Suppressor macrophage treated with lipopolysaccharide for 1 hour (primary cell): ENCODE measurements at regions not wholly inside any gene's neighbourhood (a gene's known extent, or its start where the extent isn't known, plus 50 kb on each side); places are given as distances from the start of the nearest gene placed in this dataset.
"Not testable (repeated sequence)": the region's sequence is repeated elsewhere in the genome, so short reads cannot be mapped to it uniquely, and the experiment has no call there.

Experiments used
- DNase-seq, 3 donors: peaks; one replicate each; pipeline ENCODE4 v3.0.0-alpha.2; 2020 to 2022

DNA sequence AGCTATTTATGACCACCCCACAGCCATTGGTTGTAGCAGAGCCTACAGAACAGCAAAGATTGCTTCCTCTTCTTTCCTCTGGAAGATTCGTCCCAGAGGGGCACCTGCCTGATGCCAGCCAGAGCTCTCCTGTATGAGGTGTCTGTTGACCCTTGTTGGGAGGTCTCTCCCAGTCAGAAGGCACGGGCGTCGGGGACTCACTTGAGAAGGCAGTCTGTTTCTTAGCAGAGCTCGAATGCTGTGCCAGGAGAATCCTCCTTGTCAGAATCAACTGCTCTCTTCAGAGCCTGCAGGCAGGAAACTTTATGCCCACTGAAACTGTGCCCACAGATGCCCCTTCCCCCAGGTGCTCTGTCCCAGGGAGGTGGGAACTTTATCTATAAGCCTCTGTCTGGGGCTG, 479.5 kb upstream of the IZUMO3 start:
- no peak for DNase-seq

GRCh38 chr9:25017779-25018178, 472.1 kb upstream of the IZUMO3 start:
- DNase-seq, result no peak

DNA sequence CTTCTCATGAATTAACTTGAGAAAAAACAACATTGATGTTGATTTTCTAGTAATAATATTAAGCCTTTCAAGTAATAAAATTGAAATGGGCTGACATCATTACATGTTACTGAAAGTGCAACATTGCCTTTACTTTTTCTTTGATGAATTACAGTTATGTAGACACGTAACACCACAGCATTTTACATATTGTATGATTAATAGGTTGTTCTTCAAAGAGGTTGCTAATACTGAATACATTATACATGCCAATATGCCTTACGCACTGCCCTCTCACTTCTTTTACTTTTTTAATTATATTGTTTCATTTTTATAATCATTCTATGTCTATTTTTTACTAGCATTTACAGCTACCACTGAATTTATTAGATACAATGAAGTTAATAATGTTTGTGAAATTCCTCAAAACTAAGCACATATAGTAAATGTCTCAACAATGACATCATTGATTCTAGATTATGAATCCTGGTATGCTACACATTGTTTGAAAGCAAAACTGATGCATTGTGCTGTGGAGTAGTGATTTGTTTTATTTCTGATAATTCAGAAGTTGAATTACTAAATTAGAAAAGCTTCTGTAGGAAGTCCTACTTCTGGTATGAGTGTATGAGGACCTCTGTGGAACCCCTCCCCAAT, 464.4 kb upstream of the IZUMO3 start:
- DNase-seq, result no peak

DNA sequence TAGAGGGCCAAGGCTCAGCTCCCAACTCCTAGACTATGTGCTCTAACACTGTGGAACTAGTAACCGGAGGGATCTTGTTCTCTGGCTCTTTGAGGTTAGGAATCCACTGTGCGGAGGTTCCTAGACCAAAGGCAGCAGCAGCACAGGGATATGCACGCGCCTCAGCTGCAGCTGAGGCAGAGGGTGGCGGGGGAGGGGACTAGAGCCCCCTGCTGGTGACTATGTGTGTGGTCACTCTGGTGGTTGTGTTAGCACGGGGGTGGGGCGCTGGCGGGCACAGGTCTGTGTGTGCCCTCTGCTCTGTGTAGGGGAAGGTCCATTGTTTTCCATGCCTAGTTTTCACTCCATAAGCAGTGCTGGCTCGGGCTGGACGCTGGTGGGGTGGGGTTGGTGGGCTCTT, 458.0 kb upstream of the IZUMO3 start:
- no peak for DNase-seq

DNA sequence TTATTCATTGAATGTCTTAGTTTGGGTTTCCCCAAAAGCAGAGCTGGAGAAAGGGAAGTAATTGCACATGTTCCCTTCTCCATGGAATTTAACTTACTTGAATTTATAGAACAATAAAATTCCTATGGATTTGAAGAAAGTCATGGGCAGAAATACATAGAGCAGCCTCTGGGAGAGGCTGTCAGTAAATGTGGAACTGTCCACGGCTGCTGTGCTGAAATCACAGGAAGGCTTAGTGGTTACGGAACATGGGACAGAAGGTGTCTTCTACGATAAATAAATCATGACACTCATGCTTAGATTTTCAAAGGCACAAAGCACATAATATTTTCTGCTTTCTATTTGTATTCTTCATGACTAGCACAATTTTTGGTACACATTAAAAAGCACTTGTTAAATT, 440.6 kb upstream of the IZUMO3 start:
- DNase-seq, result no peak

GRCh38 chr9:24970780-24971179, 425.1 kb upstream of the IZUMO3 start:
- DNase-seq, result not testable (repeated sequence)

DNA sequence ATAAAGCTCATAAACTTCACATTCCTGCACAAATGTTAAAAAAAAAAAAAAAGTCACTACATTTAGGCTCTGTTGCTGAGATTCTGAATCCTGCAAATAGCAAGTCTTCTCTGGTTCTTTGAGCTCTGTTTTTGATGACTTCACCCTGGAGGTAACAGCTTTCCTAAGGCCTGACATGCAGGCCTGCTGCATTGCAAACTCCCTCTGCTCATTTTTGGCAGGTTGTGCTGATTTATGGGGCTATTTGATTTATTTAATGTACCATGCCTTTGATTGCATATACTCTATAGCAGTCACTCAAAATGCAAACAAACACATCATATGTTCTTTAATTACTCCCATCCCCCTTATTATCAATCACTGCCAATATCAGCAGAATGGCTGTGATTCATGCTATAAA, 416.1 kb upstream of the IZUMO3 start:
- DNase-seq, result no peak

DNA sequence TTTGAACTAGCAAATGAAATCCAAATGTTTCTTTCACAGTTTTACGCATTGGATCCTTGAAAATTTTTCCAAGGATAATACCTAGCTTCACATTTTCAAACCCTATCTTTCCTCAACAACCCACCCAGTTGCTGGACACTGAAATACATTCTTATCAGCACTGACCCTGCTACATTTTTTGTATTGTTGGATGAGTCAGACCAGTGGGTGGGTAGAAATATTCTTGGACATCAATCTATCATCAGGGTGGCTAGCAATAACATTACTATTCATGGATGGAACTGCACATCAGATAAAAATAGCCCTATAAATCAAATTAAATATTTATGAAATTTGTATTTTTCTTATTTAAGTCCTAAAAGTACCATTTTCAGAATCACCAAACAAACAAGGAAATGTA, 407.4 kb upstream of the IZUMO3 start:
- no peak for DNase-seq

DNA sequence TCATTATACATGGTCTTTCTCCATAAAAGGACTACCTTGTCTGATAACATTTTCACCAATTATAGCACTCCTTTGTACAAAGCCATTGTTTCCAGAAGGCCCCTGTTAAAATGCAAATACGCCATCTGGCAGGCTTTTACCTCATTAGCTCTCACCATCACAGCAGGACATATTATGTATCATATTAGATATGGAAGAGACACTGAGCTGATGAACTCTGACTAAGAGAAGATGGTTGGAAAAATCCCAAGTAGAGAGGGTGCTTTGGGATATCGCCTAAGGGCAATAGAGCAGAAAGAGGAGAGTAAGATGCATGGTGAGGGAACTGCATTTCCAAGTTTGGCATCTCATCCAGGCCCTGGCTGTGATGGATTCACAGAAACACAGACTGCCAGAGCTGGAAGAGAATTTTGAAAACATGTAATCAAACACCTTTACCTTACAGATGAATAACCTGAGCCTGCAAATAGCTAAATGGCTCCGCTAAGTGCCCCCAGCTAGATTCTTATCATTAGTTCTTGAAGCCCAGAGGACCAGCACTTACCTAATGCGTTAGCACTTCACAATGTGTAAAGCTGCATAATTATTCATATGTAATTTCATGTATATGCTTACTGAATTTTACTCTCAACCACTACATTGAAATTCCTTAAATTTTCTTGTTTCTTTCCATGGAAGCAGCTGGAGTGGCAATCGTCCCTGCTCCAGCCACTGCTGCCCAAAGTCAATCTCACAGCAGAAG, 393.6 kb upstream of the IZUMO3 start:
- DNase-seq, result no peak

DNA sequence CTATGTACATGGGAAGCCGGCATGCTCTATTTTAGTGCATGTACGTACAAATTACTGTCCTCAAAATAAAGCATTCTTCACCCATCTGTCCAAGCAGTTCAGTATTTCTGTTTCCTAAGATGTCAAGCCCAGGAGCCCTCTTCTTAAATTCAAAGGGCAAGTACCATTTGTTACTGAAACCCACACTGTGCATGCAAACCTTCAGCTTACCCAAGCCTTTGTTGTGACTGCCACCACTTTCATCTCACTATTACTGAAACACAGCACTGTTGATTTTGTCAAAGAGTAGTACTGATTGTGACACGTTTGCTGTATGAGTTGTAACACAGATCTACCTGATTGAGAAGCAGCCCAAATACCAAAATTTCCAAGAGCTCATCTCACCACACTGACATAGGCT, 390.4 kb upstream of the IZUMO3 start:
- no peak for DNase-seq

DNA sequence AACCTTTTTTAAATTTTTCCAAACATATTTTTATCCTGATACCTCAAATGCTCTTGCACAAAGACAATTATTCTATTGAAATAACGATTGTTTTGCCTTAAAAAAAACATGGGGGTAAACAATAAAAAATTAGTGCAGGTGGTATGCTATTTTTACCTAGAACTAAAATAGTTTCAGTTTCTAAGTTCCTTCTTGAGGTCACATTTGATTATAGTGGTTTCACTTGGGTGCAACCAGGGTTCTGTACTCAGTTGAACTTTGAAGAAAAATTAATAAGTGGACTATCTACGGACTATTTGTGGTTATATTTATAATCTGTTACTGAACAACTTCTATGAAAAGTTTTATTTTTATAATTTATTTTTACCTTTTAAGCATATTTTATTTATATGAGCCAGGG, 387.1 kb upstream of the IZUMO3 start:
- DNase-seq, result no peak

DNA sequence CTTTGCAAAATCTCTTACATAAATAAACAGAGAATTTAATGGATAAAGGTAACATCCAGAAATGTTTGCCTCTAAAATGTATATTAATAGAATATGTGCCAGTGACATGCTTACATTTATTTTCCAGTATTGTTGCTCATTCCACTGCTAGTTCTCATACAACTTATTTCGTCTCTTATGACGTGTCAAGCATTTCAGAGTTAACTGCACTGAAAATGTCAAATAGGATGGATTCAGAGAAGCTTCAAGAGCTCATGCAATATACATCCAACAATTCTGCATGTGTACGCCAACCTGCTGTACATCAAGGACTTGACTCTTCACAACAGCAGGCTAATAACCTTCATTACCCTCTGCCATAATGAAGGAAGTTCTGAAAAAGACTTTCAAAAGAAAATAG, 386.2 kb upstream of the IZUMO3 start:
- DNase-seq, result no peak

DNA sequence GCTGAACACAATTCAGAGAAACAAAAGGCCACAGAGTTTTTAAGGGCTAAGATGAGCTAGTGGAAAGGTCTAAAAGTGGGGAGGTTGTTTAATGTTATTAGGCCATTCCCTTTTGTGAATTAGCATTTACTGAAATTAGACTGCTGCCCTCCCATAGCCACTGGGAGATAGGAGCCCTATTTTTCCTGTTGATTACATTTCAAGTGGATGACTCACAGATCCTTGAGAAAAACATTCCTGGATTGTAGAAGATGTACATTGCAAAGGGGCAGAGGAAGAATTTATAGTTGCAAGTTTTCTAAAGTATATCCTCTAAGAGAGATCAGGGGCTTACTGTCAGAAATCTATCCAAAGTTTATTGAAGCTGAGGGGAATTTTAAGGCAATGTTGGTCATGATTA, 367.1 kb upstream of the IZUMO3 start:
- no peak for DNase-seq

GRCh38 chr9:24901319-24901718, 355.6 kb upstream of the IZUMO3 start:
- no peak for DNase-seq

DNA sequence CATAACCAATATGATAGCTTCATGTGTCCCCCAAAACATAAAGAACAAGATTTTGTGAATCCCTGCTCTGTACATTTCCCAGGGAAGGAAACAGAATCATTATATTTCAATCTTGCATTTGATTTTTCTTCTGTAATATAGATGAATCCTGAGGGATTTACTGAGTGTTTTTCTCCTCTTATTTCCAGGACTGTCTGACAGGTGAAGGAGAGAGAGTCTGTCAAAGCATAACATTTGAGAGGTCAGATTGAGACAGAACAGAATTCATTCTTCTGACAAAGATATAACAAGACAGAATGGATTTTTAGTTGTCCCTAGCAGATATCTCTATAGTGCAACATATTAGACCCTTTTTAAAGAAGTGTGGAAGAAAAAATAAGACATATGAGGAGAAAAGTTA, 354.5 kb upstream of the IZUMO3 start:
- no peak for DNase-seq

DNA sequence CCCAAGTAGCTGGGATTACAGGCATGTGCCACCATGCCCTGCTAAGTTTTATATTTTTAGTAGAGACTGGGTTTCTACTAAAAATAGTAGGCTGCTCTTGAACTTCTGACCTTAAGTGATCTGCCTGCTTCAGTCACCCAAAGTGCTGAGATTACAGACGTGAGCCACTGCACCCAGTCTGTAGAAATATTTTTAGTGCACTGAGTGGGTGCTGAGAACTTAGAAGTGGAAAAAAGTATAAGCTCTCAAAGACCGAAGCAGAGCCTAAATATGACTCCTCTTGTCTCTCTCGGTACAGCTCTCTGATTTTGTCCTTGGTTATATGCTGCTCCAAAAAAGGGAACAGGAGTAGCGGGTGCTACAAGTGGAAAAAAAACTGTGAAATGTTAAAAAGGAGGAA, 353.8 kb upstream of the IZUMO3 start:
- DNase-seq, result no peak

DNA sequence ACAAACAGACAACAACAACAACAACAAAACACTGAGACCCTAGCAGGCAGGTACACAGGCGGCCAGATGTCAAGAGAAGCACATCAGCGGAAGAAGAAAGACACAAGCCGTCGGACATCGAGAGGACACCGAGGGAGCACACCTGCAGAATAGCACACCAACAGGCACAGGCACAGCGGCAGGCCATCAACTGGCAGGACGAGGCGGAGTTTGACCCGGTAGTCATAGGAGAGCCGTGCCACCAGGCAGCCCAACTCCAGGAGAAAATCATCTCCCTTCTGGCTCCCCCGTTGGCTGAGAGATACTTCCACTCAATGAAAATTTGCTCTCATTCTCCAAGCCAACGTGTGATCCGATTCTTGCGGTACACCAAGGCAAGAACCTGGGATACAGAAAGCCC, 352.1 kb upstream of the IZUMO3 start:
- DNase-seq, result no peak

DNA sequence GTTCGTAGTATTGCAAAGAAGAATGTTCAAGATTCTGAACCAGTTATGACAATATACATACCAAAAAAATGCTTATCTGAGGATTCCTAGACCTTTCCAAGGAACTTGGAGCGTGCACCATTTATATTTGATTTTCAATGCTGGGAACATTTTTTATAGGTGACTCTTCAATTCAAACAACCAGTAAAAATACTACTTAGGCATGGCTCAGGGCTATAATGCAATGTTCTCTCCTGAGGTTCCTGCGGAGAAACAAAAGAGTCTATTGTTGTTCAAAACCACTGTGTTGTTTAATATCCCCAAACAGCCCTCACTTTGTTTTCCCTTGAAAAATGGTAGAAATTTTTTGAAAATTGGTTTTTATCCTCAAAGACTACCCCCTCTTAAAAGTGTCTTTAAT, 335.7 kb upstream of the IZUMO3 start:
- no peak for DNase-seq

DNA sequence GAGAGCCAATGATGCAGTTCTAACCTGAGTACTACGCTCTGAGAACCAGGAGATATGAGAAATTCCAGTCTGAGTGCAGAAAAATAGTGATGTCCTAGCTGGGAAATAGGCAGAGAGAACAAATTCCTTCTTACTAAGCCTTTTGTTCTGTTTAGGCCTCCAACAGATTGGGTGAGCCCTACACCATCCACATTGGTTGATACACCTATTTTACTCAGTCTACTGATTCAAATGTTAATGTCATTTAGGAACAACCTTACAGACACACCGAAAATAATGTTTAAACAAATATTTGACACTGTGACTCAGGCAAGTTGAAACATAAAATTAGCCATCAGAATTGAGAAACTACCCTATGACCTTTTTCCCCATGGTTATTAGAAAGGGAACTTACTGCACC, 333.9 kb upstream of the IZUMO3 start:
- DNase-seq, result no peak

- not testable (repeated sequence) for DNase-seq
These were observed 310.9 kb upstream of the IZUMO3 start for GRCh38 chr9:24856601-24857000.

DNA sequence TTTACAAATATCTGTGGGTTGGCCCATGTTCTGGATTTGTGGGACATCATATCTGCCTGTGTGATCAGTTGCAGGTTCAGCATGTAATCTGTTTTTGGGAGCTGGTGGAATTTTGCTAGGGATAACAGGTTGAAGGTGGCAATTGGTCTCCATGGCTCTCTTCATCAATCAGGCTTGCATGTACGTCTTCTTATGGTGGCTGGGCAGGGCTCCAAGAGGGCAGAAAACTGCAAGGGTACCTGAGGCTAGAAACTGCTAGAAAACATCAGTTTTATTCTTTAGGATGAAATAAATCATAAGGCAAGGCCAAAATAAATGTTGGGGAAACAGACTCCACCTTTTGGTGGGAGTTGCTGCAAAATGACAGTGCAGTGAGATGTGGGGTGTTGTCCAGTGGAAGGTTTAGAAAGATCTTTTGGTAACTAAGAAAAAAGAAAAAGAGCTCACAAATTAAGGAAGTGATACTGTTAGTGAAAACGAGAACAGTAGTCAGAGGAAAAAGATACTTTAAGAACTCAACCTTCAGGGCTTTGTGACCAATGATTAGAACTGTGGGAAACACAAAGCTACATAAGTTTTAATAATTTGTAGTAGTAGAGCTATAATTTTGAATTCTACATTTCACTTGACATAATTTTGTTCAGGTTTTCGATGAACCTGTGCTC, 300.7 kb upstream of the IZUMO3 start:
- no peak for DNase-seq

GRCh38 chr9:24844217-24844616, 298.5 kb upstream of the IZUMO3 start:
- DNase-seq, result no peak

DNA sequence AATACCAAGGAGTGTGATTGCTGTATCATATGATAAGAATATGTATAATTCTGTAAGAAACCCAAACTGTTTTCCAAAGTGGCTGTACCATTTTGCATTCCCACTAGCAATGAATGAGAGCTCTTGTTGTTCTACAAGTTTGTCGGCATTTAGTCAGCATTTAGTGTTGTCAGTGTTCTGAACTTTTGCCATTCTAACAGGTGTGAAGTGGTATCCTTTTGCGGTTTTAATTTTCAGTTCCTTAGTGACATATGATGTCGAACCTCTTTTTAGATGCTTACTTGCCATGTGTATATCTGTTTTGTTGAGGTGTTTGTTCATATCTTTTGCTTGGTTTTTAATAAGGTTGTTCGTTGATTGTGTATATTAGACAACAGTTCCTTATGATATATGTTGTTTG, 296.3 kb upstream of the IZUMO3 start:
- DNase-seq, result no peak

DNA sequence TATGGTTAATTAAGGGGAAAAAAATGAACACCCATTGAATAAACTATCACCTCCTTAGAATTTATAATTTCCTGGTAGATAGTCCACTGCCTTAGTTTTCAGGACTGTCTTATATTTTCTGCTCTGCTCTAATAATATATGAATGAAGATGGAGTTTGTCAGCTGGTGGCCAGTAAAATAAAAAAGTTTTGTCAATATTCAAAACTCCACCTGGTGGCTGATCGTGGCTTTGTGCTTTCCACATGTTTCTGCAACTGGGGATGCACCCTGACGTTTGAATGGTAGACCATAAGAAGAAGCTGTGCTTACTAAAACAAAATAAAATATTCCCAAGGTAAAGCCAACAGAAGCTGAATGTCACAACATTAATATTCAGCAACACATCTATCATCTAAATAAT, 286.6 kb upstream of the IZUMO3 start:
- DNase-seq, result no peak

DNA sequence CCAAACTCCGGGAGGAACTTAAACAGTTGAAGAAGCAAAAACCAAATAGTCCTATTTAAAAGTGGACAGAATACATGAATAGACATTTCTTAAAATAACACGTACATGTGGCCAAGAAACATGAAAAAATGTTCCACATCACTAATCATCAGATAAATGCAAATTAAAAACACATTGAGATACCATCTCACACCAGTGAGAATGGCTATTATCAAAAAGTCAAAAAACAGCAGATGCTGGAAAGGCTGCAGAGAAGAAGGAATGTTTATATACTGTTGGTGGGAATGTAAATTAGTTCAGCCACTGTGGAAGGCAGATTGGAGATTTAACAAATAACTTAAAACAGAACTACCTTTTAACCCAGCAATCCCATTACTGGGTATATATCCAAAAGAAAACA, 283.0 kb upstream of the IZUMO3 start:
- no peak for DNase-seq
